ENCODE measurements at regions not wholly inside any gene's neighbourhood (a gene's known extent, or its start where the extent isn't known, plus 50 kb on each side); places are given as distances from the start of the nearest gene placed in this dataset.
"Not testable (repeated sequence)": the region's sequence is repeated elsewhere in the genome, so short reads cannot be mapped to it uniquely, and the experiment has no call there.

DNA sequence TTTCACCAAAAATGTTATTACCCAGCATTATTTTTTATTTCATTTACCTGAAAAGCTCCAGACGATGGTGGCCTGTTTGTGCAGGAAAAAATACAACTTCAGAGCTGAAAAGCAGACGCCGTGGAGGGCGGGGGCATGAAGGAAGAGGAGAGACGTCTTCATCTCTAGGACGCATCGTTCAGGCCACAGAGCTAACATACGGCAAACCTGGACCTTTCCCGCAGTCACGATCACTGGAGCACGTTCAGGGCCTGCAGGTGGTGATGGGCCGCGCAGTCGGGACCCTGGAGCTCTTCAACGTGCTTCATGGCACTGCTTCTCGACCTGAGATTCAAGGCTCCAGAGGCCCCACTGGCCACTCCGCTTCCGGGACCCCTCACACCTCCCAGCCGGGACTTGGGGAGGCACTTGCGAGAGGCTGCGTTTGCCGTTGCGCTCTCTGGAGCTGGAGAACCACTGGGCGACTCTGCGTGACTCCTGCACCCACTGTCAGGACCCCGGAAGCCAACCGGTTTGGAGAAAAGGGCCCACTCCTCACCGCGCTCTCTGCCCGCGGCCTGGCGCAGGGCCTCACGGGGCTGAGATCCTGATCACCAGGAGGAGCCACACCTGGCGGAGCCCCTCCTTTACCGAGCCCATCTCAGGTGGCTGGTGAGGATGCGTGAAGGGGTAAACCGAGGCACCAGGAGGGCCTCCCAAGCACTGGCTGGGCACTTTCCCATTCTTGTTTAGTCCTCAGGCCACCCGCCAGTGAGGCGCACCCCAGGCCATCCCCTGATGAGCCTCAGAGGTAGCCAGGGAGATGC is 164.4 kb upstream of the AFDN start:
- DNase-seq, result no peak

DNA sequence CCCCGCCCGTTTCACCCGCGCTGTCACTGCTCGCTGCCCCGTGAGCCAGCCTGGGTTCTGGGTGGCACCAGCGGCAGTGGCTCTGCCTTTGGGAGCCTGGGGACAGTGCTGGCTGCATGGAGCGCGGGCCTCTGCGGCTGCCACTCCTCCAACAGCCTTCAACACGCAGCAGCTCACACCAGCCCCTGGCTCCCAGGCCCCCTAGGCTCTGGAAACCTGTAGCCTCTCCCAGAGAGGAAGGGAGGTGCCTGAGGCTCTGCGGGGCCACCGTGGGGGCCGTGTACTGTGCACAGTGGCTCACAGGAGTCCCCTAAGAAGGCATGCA is 163.9 kb upstream of the AFDN start:
- no peak for DNase-seq

- no peak for DNase-seq
These were observed 163.4 kb upstream of the AFDN start for GRCh38 chr6:167663316-167663715.

DNA sequence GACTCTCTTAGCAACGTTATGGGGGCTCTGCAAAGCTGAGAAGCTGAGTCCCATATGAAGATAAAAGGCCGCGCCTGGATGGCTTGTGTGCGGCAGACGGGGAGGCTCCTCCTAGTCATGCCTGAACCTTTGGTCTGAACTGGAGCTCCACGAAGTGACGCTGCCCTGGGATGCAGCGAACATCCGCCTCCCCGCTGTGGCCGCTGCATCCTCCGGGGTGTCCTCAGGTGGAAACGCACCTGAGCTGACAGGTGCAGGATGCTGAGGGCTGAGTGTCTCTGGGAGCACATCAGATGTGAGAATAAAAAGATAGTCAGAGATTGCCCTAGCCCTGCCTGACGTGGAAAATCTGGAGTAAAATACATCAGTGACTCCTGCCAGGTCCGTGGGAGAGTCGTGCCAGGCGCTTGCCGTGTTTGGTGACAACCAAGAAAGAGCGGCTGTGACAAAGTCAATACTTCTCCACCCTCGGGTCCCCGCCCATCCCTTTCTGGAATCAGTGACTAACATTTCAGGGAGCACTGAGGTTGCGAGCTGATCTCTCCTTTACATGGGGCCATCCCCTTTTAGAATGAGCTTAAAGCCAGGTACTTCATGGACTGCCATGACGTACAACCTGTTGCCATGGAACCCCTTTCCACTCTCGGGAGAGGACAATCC is 162.8 kb upstream of the AFDN start:
- no peak for DNase-seq

GRCh38 chr6:167664678-167665660 is 161.7 kb upstream of the AFDN start:
- DNase-seq, result no peak

- no peak for DNase-seq
These were observed 160.9 kb upstream of the AFDN start for GRCh38 chr6:167665698-167666330.

GRCh38 chr6:167666571-167667203 is 160.0 kb upstream of the AFDN start:
- no peak for DNase-seq

GRCh38 chr6:167667204-167668018 is 159.3 kb upstream of the AFDN start:
- DNase-seq, result no peak

DNA sequence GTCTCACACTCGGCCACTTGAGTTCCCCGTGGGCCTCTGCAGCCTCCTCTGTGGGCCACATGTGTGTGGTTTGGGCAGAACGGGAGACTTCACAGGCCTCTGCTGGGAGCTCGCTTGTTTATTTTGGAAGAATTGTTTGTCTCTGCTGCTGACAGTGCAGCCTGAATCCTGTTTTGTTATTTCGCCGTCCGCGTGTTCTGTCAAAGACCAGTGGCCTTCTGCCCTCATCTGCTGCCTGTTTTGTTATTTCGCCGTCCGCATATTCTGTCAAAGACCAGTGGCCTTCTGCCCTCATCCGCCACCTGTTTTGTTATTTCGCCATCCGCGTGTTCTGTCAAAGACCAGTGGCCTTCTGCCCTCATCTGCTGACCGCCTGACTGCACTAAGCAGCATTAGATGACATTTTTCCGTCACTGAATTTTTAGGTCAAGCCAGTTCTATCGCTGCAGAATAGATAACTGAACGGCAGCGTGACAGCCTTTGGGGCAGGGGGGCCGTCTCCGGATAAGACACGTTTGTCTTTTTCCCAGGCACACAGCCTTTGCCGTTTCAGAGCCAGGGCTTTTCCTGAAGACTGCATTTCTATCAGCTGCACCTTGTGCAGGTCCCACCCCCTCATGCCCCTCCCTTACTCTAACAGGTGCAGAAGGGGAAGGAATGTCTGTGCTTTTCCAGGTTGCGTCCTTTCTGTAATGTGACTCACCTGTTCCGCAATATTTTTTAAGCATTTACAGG is 158.5 kb upstream of the AFDN start:
- no peak for DNase-seq

DNA sequence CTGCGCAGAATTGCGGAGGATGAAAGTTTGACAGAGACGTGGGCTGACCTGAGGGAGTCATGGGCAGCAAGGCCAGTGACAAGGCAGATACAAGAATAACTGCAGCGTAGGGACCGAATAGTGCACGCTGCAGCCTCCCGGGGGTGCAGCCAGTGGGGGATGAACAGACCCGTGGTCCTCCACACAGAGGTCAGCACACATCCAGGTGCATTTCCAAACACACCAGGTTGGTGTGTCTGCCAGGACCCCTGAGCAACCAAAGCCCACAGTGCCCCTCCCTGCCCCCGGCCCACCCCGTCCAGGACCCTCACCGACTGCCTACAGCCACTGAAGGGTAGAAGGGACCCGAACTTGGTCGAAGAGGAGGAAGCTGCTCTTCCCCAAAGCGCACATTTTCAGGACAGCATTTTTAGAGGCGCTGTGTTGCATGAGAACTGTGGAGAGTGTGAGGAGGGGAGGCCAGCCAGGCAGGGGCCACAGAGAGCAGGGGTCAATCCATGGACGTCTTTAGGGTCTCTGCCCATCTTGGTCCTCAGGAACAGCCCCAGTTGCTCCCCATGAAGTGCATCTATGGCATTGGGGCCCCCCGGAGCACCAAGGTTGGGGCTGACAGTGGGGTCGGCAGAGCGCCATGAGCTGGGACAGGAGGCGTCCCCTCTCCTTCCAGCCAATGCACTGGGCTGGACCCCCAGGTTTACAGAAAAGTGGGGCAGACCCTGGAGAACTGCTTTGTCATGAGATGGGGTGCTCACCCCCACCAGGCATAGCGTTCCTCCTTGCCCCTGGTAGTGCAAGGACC is 157.8 kb upstream of the AFDN start:
- no peak for DNase-seq

DNA sequence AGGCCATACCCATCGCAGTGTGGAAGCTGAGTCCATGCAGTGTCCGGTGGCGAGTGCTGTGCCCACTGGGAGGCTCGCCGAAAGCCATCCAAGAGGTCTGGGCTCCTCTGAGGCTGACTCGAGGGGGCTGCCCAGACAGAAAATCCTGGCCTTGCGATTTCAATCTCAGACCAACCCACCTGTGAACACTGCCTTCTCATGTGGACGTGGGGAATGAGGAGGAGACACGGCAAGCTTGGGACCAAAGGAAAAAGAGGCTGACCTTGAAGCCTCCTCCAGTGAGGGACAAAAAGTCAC is 157.2 kb upstream of the AFDN start:
- no peak for DNase-seq

- DNase-seq, result no peak
These were observed 156.6 kb upstream of the AFDN start for GRCh38 chr6:167669870-167670802.

GRCh38 chr6:167670938-167671338 is 155.8 kb upstream of the AFDN start:
- no peak for DNase-seq

- DNase-seq, result not testable (repeated sequence)
These were observed 155.2 kb upstream of the AFDN start for GRCh38 chr6:167671379-167671976.

GRCh38 chr6:167671977-167672687 is 154.6 kb upstream of the AFDN start:
- DNase-seq, result no peak

GRCh38 chr6:167672738-167673137 is 154.0 kb upstream of the AFDN start:
- no peak for DNase-seq

DNA sequence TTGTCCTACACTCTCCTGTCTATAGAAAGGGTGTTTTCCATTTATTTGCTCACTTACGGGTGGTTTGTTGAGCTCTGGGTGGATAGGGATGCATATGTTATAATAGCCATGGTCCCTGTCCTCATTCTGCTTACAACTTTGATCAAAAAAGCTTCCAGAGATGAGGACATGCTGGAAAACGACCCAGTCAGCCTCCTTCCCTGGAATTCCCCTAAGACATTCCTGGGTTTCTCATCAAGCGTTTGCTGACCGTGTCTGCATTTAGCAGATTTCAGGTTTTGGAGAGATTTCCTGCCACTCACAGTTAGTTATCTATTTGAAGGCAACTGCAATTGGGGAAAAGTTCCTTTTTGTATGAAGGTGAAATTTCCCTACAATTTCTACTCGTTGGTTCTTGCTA is 152.8 kb upstream of the AFDN start:
- DNase-seq, result no peak

- no peak for DNase-seq
These were observed 152.2 kb upstream of the AFDN start for GRCh38 chr6:167674486-167674885.

All from stimulated activated CD4-positive, alpha-beta T cell treated with anti-CD3 and anti-CD28 coated beads, Interleukin-4, amount 100 ng/mL, for 4 hours (primary cell).